Endothelial cell of umbilical vein (primary cell): ENCODE measurements at regions not wholly inside any gene's neighbourhood (a gene's known extent, or its start where the extent isn't known, plus 50 kb on each side); places are given as distances from the start of the nearest gene placed in this dataset.

Experiments
- BruUV-seq: library from RNA; stranded (reverse); fragments of 400-500 nt; replicated peaks from 2 replicates; lab custom pipeline; 2021; lab: Mats Ljungman, UMichigan
- CTCF ChIA-PET: fragments of 300-600, 350-600 bp; sonication (Branson Sonifier 250); formaldehyde crosslinking; loops from one replicate; lab custom pipeline; 2021; ENCODE audit warnings: antibody characterized with exemption, inconsistent platforms; lab: Charles Lee
- POLR2A ChIA-PET: fragments of 300-600, 350-600 bp; sonication (Branson Sonifier 250); formaldehyde crosslinking; loops from one replicate; lab custom pipeline; 2021; ENCODE audit warnings: antibody characterized with exemption, inconsistent platforms; lab: Charles Lee
- DNase-seq: peaks from one replicate; pipeline ENCODE4 v3.0.0-alpha.2; 2011; ENCODE audit warnings: low read depth, low spot score
- FAIRE-seq: peaks from 2 replicates; lab custom pipeline; 2011; peaks lifted over from hg19 to GRCh38; lab: Jason Lieb, UNC
- H2AFZ ChIP-seq: 2 replicates; pipeline ENCODE4 v1.6.0; 2012; ENCODE audit warnings: low read depth, low read length, control low read depth, inconsistent platforms
- H3K27ac ChIP-seq: 2 replicates; pipeline ENCODE4 v1.5.1; 2011; ENCODE audit warnings: low read depth, mild to moderate bottlenecking, control low read depth, low read length, moderate library complexity; ENCODE audit not compliant: insufficient read depth
- H3K27me3 ChIP-seq, 2 experiments: 2 replicates each; pipeline versions ENCODE4 v1.6.0 to v1.6.1; 2011; ENCODE audit warnings: low read length in 2 of 2, mixed read lengths in 1 of 2; ENCODE audit not compliant: control insufficient read depth in 2 of 2, insufficient read depth in 2 of 2
- H3K36me3 ChIP-seq, 2 experiments: 2 replicates in 1 of 2; 3 replicates in 1 of 2; pipeline ENCODE4 v1.5.1; 2011; ENCODE audit warnings: low read length in 2 of 2, mild to moderate bottlenecking in 1 of 2, moderate library complexity in 1 of 2; ENCODE audit not compliant: control insufficient read depth in 2 of 2, insufficient read depth in 2 of 2; ENCODE audit errors: extremely low read depth in 1 of 2
- H3K4me1 ChIP-seq: 3 replicates; pipeline ENCODE4 v1.5.1; 2011; ENCODE audit warnings: mild to moderate bottlenecking, low read length; ENCODE audit not compliant: control insufficient read depth, insufficient read depth; ENCODE audit errors: extremely low read depth
- H3K4me2 ChIP-seq: 2 replicates; pipeline ENCODE4 v1.6.1; 2011; ENCODE audit warnings: low read length, control low read depth, mixed read lengths; ENCODE audit not compliant: insufficient read depth
- H3K4me3 ChIP-seq, 3 experiments: fragments of 200-600 bp in 1 of 3; sonication (generic), shearing (Covaris generic) in 1 of 3; replicated peaks in 1 of 3; 2 replicates each; pipeline ENCODE4 v1.5.1; 2011 to 2016; ENCODE audit warnings: control low read depth in 3 of 3, low read length in 3 of 3, mild to moderate bottlenecking in 2 of 3, inconsistent platforms in 1 of 3, low read depth in 1 of 3, moderate library complexity in 1 of 3; ENCODE audit not compliant: insufficient read depth in 1 of 3
- H3K79me2 ChIP-seq: 2 replicates; pipeline ENCODE4 v1.6.0; 2012; ENCODE audit warnings: low read length, inconsistent platforms; ENCODE audit not compliant: control insufficient read depth, insufficient read depth
- H3K9ac ChIP-seq: replicated peaks from 2 replicates; pipeline ENCODE3; 2011; ENCODE audit warnings: low read length, control low read depth; ENCODE audit not compliant: insufficient read depth; ENCODE audit errors: extremely low read depth
- H3K9me1 ChIP-seq: replicated peaks from 3 replicates; pipeline ENCODE4 v1.6.0; 2011; ENCODE audit warnings: mild to moderate bottlenecking, low read length; ENCODE audit not compliant: control insufficient read depth, insufficient read depth; ENCODE audit errors: extremely low read depth
- H3K9me3 ChIP-seq: replicated peaks from 2 replicates; pipeline ENCODE4 v1.5.1; 2012; ENCODE audit warnings: low read length, inconsistent platforms; ENCODE audit not compliant: control insufficient read depth, insufficient read depth
- H4K20me1 ChIP-seq: replicated peaks from 2 replicates; pipeline ENCODE3; 2011; ENCODE audit warnings: mild to moderate bottlenecking, low read length; ENCODE audit not compliant: control insufficient read depth, insufficient read depth; ENCODE audit errors: extremely low read depth
- CTCF ChIP-seq, 2 donors: IDR thresholded peaks; 1 replicate in 1 of 2; 2 replicates in 1 of 2; pipeline ENCODE4 v1.5.1; 2011; ENCODE audit warnings: low read length in 2 of 2, mild to moderate bottlenecking in 2 of 2, moderate library complexity in 2 of 2, control low read depth in 1 of 2, inconsistent platforms in 1 of 2, low read depth in 1 of 2; ENCODE audit not compliant: insufficient read depth in 1 of 2; ENCODE audit errors: extremely low read depth in 1 of 2
- EZH2 ChIP-seq: IDR thresholded peaks from 2 replicates; pipeline ENCODE4 v1.6.1; 2012; ENCODE audit warnings: borderline replicate concordance, low read depth, mild to moderate bottlenecking, moderate library complexity, low read length, inconsistent platforms; ENCODE audit not compliant: severe bottlenecking
- FOS ChIP-seq: IDR thresholded peaks from 2 replicates; pipeline ENCODE4 v1.6.1; 2011; ENCODE audit warnings: mild to moderate bottlenecking, low read length, moderate library complexity, borderline replicate concordance; ENCODE audit not compliant: insufficient read depth
- GATA2 ChIP-seq: IDR thresholded peaks from 2 replicates; pipeline ENCODE4 v1.7.0; 2011; ENCODE audit warnings: low read depth, mild to moderate bottlenecking, moderate library complexity, mixed read lengths, low read length; ENCODE audit not compliant: insufficient read length, insufficient read depth
- JUN ChIP-seq: IDR thresholded peaks from 2 replicates; pipeline ENCODE4 v1.6.1; 2011; ENCODE audit warnings: borderline replicate concordance, low read depth; ENCODE audit not compliant: insufficient read length, insufficient read depth
- MAX ChIP-seq: IDR thresholded peaks from 2 replicates; pipeline ENCODE4 v1.6.1; 2011; ENCODE audit not compliant: insufficient read depth, insufficient read length
- MYC ChIP-seq: IDR thresholded peaks from one replicate; pipeline ENCODE4 v1.6.1; 2011; ENCODE audit warnings: mild to moderate bottlenecking, low read depth, low read length
- POLR2A ChIP-seq: IDR thresholded peaks from 2 replicates; pipeline ENCODE4 v1.6.1; 2012; ENCODE audit warnings: low read depth, mild to moderate bottlenecking, control low read depth, low read length
- POLR2AphosphoS5 ChIP-seq: IDR thresholded peaks from 2 replicates; pipeline ENCODE4 v1.6.1; 2012; ENCODE audit warnings: low read depth, mild to moderate bottlenecking, control low read depth, low read length, moderate library complexity; ENCODE audit not compliant: insufficient read depth
- dilution Hi-C: fragments of 300-500 bp; cut with MboI; formaldehyde crosslinking; loops from one replicate; pipeline ENCODE4 v1.15.0; 2019; ENCODE audit warnings: low sequenced_read_pairs; ENCODE audit not compliant: extremely low pct_ligation_motif_present
- intact Hi-C: fragments of 100-400 bp; cut with micrococcal nuclease; formaldehyde crosslinking; loops from one replicate; pipeline ENCODE4 v1.10.0; 2022

- Histone ChIP-seq H3K4me1 (no peaks in the 10 kb centered on the region), H3K27ac (no peak overlapping the region), H3K9me3 (no peaks in the 10 kb centered on the region), H3K27me3 (peaks cover 0 to 3% of the 10 kb centered on the region in 2 experiments), H3K4me3 (no peak overlapping the region), H4K20me1 (no peaks in the 10 kb centered on the region), H3K79me2 (no peaks in the 10 kb centered on the region), H3K9ac (no peak overlapping the region), H2AFZ (no peak overlapping the region), H3K9me1 (no peaks in the 10 kb centered on the region), H3K36me3 (no peaks in the 10 kb centered on the region), H3K4me2 (no peak overlapping the region)
- TF ChIP-seq JUN (no peak), CTCF (IDR thresholded peaks at IDR 0.05; ENCODE audit: extremely low read depth in 1 of 2, insufficient read depth in 1 of 2, low read depth in 1 of 2, low read length in 2 of 2) (no peak), EZH2 (no peak), POLR2A (no peak), MYC (no peak), FOS (no peak), MAX (no peak), GATA2 (no peak), POLR2AphosphoS5 (no peak)
- no TSS peak for BruUV-seq
- ChIA-PET CTCF (interaction anchor here (1.0 to 1.2 kb wide), 2 partner anchors 14 to 95 kb away, joined by 3 read pairs; no protein-coding TSS in a partner anchor), POLR2A (no interaction called here)
- DNase-seq (no peak), FAIRE-seq (no peak)
- intact Hi-C loops (no loop called here), dilution Hi-C loops (no loop called here)
These were observed 90.9 kb upstream of the GRAMD1B start for GRCh38 chr11:123338997-123339752.
